ENCODE measurements at regions not wholly inside any gene's neighbourhood (a gene's known extent, or its start where the extent isn't known, plus 50 kb on each side); places are given as distances from the start of the nearest gene placed in this dataset.

DNA sequence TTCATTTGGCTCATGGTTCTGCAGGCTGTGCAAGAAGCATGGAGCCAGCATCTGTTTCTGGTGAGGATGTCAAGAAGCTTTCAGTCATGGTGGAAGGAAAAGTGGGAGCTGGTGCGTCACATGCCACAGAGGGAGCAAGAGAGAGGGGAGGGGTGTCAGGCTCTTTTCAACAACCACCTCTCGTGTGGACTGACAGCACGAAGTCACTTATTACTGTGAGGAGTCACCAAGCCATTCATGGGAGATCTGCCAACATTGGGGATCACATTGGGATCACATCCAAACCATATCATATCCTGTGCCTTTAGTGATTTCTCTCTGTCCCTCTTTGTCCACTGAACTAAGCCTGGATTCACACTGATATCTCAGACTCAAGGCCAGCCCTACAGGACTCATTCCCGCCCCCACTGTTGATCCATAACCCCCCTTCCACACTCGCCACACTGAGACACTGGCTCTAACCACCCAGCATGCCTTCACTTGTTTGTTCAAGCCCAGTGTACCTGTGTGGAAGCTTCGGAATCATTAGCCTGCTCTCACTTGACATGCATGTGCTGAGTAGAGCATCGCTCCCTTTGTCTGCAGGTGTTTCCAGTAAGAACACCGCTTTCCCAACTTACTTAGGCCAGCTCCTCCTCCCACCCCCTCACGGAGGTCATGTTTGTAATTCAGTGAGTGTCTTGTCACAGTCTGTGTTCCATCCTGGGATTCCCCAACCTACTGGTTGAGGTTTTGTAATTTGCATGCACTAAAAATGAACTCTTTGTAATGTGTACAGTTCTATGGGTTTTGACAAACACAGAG lies 132.2 kb downstream of the KLF13 start (continued):
- TF ChIP-seq MEF2A (IDR thresholded peaks at IDR 0.05; ENCODE audit: insufficient read depth, low read depth, low read length) = peak; percentile 73
- TF ChIP-seq SUZ12 (IDR thresholded peaks at IDR 0.05; ENCODE audit: unreplicated experiment) = no peak
- TF ChIP-seq, protein P1, sequence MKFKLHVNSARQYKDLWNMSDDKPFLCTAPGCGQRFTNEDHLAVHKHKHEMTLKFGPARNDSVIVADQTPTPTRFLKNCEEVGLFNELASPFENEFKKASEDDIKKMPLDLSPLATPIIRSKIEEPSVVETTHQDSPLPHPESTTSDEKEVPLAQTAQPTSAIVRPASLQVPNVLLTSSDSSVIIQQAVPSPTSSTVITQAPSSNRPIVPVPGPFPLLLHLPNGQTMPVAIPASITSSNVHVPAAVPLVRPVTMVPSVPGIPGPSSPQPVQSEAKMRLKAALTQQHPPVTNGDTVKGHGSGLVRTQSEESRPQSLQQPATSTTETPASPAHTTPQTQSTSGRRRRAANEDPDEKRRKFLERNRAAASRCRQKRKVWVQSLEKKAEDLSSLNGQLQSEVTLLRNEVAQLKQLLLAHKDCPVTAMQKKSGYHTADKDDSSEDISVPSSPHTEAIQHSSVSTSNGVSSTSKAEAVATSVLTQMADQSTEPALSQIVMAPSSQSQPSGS (IDR thresholded peaks at IDR 0.05; ENCODE audit: low read length) = peak; percentile 73; the same call in 1 of the 2 replicates
- no peak for TF ChIP-seq CEBPB (IDR thresholded peaks at IDR 0.05; ENCODE audit: borderline replicate concordance in 1 of 2, low read depth in 2 of 2, low read length in 2 of 2)
- no peak for TF ChIP-seq ZNF384 (IDR thresholded peaks at IDR 0.05; ENCODE audit: borderline replicate concordance, low read depth, low read length)
- TF ChIP-seq HDAC6 (IDR thresholded peaks at IDR 0.05; ENCODE audit: unreplicated experiment) = no peak
- no peak for TF ChIP-seq SMAD1 (IDR thresholded peaks at IDR 0.05; ENCODE audit: low read depth, partially characterized antibody)
- TF ChIP-seq, protein P2, sequence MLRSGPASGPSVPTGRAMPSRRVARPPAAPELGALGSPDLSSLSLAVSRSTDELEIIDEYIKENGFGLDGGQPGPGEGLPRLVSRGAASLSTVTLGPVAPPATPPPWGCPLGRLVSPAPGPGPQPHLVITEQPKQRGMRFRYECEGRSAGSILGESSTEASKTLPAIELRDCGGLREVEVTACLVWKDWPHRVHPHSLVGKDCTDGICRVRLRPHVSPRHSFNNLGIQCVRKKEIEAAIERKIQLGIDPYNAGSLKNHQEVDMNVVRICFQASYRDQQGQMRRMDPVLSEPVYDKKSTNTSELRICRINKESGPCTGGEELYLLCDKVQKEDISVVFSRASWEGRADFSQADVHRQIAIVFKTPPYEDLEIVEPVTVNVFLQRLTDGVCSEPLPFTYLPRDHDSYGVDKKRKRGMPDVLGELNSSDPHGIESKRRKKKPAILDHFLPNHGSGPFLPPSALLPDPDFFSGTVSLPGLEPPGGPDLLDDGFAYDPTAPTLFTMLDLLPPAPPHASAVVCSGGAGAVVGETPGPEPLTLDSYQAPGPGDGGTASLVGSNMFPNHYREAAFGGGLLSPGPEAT (IDR thresholded peaks at IDR 0.05; ENCODE audit: low read depth) = peak; percentile 89
- no peak for TF ChIP-seq SRF (IDR thresholded peaks at IDR 0.05; ENCODE audit: low read depth in 2 of 2, low read length in 2 of 2)
- peak; percentile 82; the same call in 1 of the 2 replicates for TF ChIP-seq TBL1XR1 (IDR thresholded peaks at IDR 0.05; ENCODE audit: low read depth, low read length)
- no peak for TF ChIP-seq CBX5 (IDR thresholded peaks at IDR 0.05; ENCODE audit: low read depth)
- no peak for TF ChIP-seq FOS (IDR thresholded peaks at IDR 0.05; ENCODE audit: borderline replicate concordance, extremely low read depth, insufficient read length)
- TF ChIP-seq NRF1 (conservative IDR thresholded peaks at IDR 0.05; ENCODE audit: low read depth, low read length) = no peak
- 0 out of 2 replicates have a peak, but pooled peaks have one; percentile 35 for TF ChIP-seq CREB1 (IDR thresholded peaks at IDR 0.05; ENCODE audit: low read depth)
- TF ChIP-seq ZNF274 (IDR thresholded peaks at IDR 0.05; ENCODE audit: insufficient read depth, insufficient read length) = no peak
- TF ChIP-seq MYC (IDR thresholded peaks at IDR 0.05; ENCODE audit: insufficient read depth, insufficient read length, insufficient replicate concordance, low read length, severe bottlenecking) = no peak
- TF ChIP-seq, protein P3, sequence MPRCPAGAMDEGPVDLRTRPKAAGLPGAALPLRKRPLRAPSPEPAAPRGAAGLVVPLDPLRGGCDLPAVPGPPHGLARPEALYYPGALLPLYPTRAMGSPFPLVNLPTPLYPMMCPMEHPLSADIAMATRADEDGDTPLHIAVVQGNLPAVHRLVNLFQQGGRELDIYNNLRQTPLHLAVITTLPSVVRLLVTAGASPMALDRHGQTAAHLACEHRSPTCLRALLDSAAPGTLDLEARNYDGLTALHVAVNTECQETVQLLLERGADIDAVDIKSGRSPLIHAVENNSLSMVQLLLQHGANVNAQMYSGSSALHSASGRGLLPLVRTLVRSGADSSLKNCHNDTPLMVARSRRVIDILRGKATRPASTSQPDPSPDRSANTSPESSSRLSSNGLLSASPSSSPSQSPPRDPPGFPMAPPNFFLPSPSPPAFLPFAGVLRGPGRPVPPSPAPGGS (IDR thresholded peaks at IDR 0.05; ENCODE audit: borderline replicate concordance, insufficient read depth, low read depth, low read length, poor library complexity, severe bottlenecking) = no peak
- no peak for TF ChIP-seq FOXK2 (IDR thresholded peaks at IDR 0.05)
- TF ChIP-seq POU2F2 (IDR thresholded peaks at IDR 0.05; ENCODE audit: borderline replicate concordance, low read depth, low read length) = peak; percentile 96; the same call in 2 of the 3 replicates
- TF ChIP-seq ZNF207 (IDR thresholded peaks at IDR 0.05; ENCODE audit: borderline replicate concordance) = no peak

Data from GM12878 (cell line).